ENCODE measurements at regions not wholly inside any gene's neighbourhood (a gene's known extent, or its start where the extent isn't known, plus 50 kb on each side); places are given as distances from the start of the nearest gene placed in this dataset.
A peak's percentile ranks its signal among the peaks of the same experiment; 100 is the strongest.
"Not testable (repeated sequence)": the region's sequence is repeated elsewhere in the genome, so short reads cannot be mapped to it uniquely, and the experiment has no call there.

GRCh38 chrX:135632353-135632752, 81.1 kb upstream of the CT45A1 start:
- peak in 1 of 42 donors; percentile 1 for DNase-seq

DNA sequence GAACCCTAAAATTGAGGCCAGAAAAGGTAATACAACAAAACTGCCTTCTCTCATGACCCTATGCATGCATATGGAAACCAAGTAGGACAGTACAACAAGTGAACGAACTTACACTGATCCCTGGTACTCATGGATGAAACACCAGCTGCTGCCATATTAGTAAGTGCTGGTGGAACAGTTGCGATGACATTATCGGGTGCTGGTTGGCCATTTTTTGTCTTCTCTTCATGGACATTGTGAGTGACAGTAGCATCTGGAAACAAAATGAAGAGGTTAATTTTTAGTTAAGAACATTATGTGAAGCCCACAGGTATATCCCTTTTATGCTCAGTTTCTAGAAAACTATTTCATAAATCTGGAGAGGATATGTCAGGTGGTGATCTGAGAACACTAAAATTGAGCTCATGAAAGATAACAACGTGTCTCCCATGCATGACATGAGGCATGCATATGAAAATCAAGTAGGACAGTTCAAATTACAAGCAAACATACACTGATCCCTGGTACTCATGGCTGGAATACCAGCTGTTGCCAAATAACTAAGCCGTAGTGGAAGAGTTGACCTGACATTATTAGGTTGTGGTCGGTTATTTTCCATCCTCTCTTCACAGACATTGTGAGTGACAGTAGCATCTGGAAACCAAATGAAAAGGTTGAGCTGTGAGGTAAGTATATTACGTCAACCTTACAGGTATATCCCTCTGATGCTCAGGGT, 74.2 kb upstream of the CT45A1 start:
- no peak for DNase-seq
- intact Hi-C loops (cut with DNase I), result no loop called here

More at GRCh38 chrX:135632353-135632752, 81.1 kb upstream of the CT45A1 start:
- intact Hi-C loops (cut with DNase I), result no loop called here

DNA sequence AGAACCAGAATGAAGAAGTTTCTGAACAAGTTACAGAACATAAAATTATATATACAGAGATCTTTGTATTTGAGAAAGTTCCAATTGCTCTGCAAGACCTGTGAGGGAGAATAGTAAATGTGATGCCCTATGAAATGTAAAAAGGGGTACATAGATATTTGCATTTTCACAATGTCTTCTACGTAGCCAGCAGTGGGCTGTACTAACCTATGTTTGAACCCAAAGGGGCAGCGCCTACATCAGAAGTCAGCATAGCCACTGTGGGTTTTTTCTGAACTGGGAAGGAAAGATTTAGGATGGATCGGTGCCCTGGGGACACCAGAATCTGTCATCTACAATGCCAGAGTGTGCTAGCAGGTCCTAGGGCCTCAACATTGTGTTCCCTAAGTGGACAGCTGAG, 69.5 kb upstream of the CT45A1 start:
- no peak for DNase-seq
- intact Hi-C loops (cut with DNase I), result no loop called here

DNA sequence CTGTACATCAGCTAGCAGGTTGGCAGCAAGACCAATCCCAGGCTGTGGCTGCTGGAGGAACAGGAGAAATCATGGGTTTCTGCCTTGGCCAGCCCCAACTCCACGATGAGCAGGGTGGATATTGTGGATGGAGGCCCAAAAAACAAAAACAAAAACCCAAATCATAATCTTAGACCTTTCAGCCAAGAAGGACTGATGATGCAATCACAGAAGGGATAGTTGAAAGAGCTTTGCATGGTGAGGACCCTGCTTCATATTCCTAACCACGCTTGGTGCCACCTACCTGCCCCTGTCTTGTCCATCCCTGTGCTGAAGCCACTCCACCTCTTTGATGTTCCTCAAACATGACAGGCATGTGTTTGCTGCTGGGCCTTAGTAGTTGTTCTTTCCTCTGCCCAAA, 68.8 kb upstream of the CT45A1 start:
- intact Hi-C loops (cut with DNase I), result no loop called here
- no peak for DNase-seq

DNA sequence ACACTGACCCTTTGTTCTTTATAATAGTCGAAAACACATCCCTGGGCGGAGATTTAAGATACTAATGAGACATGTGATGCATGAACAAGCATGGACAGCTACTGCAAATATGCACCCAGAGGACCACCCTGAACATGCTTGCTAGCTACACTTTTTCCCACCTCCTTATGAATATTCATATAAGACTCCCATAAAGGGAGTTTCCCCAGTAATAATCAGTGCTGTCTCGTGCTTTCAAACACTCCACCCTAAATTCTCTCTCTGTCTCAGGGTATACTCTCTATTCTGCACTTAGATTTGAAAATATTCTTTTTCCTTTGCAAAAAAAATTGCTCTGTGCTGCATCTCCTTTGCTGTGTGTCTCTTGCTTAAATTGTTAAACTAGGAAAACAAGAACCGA, 64.4 kb upstream of the CT45A1 start:
- no peak for DNase-seq
- intact Hi-C loops (cut with DNase I), result no loop called here

GRCh38 chrX:135649561-135649960, 63.9 kb upstream of the CT45A1 start:
- intact Hi-C loops (cut with DNase I), result no loop called here
- no peak for DNase-seq

DNA sequence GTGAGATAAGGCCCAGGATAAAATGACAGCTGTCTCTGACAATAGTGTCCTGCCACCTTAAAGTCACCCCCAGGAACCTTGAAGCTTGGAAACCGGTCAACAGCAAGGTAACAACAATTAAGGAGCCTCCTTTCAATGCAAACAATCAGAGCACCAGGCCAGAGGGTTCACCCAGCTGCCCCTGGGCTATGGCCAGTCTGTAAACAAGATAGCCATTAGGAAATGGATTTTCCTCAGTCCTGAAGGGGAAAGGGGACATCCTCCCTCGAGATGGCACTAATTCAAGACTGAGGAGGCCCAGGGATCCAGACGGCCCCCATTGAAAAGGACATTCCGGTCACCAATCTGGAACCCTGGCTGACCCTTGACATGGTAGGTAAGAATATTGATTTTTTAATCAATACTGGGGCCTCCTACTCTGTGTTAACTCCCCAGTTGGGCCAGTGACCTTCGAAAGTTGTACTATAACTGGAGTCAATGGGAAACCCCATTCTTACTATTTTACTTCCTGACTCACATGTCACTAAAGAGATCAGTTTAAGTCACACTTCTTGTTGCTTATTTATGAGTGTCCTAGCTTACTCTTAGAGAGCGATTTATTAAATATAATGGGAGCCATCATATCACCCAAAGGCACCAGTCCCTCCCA, 61.7 kb upstream of the CT45A1 start:
- DNase-seq, result no peak
- intact Hi-C loops (cut with DNase I), result no loop called here

GRCh38 chrX:135652602-135653001, 60.8 kb upstream of the CT45A1 start:
- intact Hi-C loops (cut with DNase I), result no loop called here
- no peak for DNase-seq

- intact Hi-C loops (cut with DNase I); DNase-seq: not testable (repeated sequence)
These were observed 55.3 kb upstream of the CT45A1 start for GRCh38 chrX:135657952-135658654.

Measured in head of caudate nucleus (tissue), 42 donors.